Limb (tissue), 2 donors: ENCODE measurements at regions not wholly inside any gene's neighbourhood (a gene's known extent, or its start where the extent isn't known, plus 50 kb on each side); places are given as distances from the start of the nearest gene placed in this dataset.
"Not testable (repeated sequence)": the region's sequence is repeated elsewhere in the genome, so short reads cannot be mapped to it uniquely, and the experiment has no call there.

Experiments used
- DNase-seq, 2 donors: peaks; one replicate each; pipeline ENCODE4 v3.0.0-alpha.2; 2016; ENCODE audit errors: extremely low spot score in 2 of 2

GRCh38 chr5:54404568-54404967, 50.9 kb upstream of the HSPB3 start:
- DNase-seq: no peak

- DNase-seq: no peak
Observed at GRCh38 chr5:54403885-54404416, 51.5 kb upstream of the HSPB3 start.

- DNase-seq: no peak
Observed at GRCh38 chr5:54403121-54403520, 52.4 kb upstream of the HSPB3 start.

GRCh38 chr5:54401515-54401914, 54.0 kb upstream of the HSPB3 start:
- DNase-seq: no peak

DNA sequence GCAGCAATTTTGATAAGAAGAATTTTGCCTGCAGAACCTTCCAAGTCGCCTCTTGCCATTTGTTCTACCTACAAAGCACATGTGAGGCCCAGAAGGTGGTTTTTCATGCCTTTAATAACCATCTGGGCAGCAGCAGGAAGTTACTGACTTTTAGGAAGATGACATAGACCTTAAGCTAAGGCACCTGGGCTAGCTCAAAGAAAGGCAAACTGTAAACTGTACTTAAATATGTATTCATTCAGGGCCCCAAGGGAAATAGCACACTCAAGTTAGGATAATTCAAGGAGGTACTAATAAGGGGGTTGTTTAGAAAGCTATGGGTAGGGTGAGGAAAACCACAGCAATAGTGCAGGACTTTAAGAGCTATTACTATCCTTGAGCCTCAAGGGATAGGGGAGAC, 57.3 kb upstream of the HSPB3 start:
- DNase-seq: no peak

DNA sequence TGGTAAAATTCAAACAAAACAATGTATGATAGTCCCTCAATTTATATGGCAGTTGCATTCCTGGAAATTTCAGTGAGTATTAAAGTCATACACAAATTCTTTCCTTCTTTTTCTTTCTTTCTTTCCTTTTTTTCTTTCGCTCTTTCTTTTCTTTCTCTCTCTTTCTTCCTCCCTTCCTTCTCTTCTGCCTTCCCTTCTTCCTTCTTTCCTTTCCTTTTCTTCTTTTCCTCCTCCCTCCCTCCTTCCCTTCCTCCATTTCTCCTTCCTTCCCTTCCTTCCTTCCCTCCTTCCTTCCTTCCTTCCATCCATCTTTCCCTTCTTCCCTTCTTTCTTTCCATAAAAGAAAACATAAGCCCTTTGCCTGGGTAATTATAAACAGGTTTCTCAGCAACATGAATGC, 58.1 kb upstream of the HSPB3 start:
- DNase-seq: no peak

GRCh38 chr5:54393007-54393406, 62.5 kb upstream of the HSPB3 start:
- not testable (repeated sequence) for DNase-seq

DNA sequence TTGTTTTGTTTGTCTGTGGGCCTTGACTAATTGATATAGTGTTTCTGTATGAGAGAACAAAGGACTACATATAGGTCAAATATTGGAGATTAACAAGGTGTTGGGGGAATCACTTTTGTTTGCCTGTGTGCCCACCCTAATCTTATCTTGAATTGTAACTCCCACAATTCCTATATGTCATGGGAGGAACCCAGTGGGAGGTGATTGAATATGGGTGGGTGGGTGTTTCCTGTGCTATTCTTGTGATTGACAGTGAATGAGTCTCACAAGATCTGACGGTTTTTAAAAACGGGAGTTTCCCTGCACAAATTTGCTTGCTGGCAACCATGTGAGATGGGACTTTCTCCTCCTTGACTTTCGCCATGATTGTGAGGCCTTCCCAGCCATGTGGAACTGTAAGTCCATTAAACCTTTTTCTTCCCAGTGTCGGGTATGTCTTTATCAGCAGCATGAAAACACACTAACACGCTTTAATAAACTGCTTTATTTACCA, 64.9 kb upstream of the HSPB3 start:
- no peak for DNase-seq

DNA sequence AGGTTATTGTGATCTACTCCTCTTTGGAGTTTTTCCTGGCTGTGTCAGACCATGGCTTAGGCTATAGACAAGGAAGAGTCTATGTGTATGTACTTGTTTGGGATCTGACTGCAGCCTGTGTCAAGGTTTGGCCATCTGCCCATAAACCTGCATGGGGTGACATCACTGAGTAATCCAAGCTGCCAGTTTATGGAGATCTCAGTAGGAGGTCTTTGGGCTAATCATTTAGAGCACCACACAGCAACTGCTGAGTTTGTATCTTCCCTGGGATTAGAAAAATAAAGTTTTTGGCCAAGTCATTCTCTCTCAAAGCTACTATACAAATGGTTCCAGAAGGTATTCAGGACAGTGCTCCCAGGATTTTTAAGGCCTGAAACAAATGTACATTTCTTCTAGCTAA, 65.5 kb upstream of the HSPB3 start:
- peak; percentile 53 to 59 for DNase-seq

DNA sequence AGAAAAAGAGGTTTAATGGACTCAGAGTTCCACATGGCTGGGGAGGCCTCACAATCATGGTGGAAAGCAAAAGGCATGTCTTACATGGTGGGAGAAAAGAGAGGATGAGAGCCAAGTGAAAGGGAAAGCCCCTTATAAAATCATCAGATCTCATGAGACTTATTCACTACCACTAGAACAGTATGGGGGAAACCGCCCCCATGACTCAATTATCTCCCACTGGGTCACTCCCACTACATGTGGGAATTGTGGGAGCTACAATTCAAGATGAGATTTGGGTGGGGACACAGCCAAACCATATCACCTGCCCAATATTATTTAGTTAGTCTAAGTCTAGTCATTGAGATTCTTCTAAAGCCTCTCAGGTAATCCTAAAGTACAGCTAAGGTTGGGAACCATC, 66.1 kb upstream of the HSPB3 start:
- not testable (repeated sequence) for DNase-seq

- DNase-seq: no peak
Observed at GRCh38 chr5:54388811-54389210, 66.7 kb upstream of the HSPB3 start.

GRCh38 chr5:54388409-54388808, 67.1 kb upstream of the HSPB3 start:
- peak in 1 of 2 donors; percentile 38 for DNase-seq

- peak in 1 of 2 donors; percentile 32 for DNase-seq
Observed at GRCh38 chr5:54387659-54388232, 67.8 kb upstream of the HSPB3 start.

- no peak for DNase-seq
Observed at GRCh38 chr5:54387031-54387430, 68.5 kb upstream of the HSPB3 start.

DNA sequence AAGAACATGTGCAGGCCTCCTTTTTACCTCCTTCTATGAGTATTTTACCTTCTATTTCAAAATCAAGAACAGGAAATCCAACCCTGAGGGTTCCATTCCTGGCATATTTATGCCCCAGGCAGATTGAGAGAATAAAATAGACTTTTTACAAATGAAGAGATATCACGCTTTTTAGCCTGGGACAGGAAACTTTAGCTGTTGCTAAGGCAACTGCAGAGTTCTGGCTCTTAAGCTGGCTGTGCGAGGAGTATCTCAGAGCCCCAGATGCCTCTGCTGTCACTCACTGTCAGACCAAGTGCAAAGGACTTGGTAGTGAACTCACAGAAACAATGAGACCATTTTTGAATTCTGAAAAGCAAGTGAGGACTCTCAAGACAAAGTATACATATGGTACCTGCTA, 69.5 kb upstream of the HSPB3 start:
- DNase-seq: no peak

DNA sequence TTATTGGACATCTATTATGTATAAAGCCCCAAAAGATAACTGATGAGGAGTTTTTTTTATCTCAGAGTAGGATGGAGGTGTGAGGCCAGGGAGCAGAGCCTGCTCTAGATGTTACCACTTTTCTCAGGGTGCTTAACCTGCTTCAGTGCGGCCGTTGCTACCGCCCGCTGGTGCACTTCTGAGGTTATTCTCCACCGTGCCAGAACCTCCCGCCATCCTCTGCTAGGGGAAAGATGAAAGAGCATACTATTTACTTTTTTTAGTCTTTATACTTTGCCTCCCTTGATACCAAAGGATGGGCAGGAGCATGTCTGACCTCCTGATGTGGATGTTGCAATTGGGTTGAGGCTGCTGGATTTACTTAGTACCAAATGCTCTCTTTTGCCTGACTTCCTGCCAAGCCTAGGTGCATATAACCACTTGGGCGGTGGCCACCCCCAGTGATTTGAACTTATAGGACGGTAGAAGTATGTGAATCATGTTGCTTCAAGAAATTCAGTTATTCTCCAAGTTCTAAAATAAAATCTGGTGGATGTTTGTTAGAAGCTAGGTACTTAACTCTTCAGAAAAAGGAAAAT, 71.1 kb upstream of the HSPB3 start:
- no peak for DNase-seq

DNA sequence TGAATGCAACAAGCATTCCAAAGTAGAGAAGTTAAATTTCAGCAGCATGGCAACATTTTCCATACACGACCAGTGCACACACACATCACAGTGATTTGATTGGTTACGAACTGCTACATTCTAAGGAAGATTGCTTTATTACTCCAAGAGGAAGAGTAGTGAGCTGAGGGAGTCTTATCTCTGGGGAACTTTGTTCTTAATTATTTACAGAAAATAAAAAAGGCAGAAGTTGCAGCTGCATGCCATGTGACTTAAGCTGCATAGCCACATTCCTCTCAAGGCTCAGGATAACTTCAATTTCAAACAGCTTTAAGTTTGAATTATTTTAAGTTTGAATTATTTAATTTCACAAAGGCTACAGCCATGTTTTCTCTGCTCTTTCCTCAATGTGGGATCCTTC, 71.6 kb upstream of the HSPB3 start:
- no peak for DNase-seq

DNA sequence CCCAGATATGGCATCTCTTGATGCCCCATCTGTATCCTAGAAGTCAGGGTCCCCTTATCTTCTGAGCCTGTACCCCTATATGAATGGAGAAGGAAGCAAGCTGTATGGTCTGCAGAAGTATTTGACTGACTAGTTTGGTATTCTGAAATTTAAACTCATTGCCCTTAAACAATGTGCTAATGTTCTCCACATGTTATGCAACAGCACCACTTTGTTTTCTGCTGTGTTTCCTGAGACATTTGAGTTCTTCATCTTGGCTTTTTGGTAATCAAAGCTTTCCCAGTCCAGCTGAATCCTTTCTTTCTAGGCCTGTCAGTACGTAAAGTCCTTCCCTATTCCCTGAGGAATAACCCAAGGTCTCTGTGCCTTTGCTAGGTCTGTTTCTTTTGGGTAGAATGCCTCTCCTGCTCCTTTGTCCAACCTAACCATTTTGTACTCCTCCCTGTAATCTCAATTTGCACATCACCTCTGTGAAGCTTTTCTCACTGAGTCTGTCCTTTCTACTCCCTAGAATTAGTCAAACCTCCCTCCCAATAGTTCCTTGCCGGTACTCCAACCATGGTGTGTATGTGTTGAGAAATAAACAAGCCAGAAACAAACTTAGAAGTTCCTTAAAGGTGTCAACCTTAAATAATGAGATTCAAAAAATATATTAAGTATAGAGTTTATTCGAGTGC, 72.1 kb upstream of the HSPB3 start:
- no peak for DNase-seq

DNA sequence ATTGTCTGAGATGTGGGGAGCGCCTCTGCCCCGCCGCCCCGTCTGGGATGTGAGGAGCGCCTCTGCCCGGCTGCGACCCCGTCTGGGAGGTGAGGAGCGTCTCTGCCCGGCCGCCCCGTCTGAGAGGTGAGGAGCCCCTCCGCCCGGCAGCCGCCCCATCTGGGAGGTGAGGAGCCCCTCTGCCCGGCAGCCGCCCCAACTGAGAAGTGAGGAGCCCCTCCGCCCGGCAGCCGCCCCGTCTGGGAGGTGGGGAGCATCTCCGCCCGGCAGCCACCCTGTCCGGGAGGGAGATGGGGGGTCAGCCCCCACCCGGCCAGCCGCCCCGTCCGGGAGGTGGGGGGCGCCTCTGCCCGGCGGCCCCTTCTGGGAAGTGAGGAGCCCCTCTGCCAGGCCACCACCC, 70.9 kb upstream of the ARL15 start:
- not testable (repeated sequence) for DNase-seq

GRCh38 chr5:54379590-54379989, 69.2 kb upstream of the ARL15 start:
- DNase-seq: no peak

- DNase-seq: no peak
Observed at GRCh38 chr5:54378707-54379106, 68.3 kb upstream of the ARL15 start.

GRCh38 chr5:54377339-54377738, 67.0 kb upstream of the ARL15 start:
- not testable (repeated sequence) for DNase-seq

DNA sequence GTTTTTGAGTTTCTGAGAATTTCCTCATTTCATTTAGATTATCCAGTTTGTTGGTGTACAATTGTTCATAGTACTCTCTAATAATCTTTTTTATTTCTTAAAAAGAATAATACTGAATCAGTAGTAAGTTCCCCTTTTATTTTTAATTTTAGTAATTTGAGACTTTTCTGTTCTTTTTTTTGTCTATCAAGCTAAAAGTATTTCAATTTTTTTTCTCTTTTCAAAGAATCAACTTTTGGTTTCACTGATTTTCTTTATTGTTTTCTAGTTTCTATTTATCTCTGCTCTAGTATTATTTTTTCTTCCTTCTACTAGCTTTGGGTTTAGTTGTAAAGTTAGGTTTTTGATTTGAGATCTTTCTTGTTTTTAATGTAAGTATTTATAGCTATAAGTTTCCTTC, 60.6 kb upstream of the ARL15 start:
- no peak for DNase-seq
